ENCODE measurements at regions not wholly inside any gene's neighbourhood (a gene's known extent, or its start where the extent isn't known, plus 50 kb on each side); places are given as distances from the start of the nearest gene placed in this dataset.

DNA sequence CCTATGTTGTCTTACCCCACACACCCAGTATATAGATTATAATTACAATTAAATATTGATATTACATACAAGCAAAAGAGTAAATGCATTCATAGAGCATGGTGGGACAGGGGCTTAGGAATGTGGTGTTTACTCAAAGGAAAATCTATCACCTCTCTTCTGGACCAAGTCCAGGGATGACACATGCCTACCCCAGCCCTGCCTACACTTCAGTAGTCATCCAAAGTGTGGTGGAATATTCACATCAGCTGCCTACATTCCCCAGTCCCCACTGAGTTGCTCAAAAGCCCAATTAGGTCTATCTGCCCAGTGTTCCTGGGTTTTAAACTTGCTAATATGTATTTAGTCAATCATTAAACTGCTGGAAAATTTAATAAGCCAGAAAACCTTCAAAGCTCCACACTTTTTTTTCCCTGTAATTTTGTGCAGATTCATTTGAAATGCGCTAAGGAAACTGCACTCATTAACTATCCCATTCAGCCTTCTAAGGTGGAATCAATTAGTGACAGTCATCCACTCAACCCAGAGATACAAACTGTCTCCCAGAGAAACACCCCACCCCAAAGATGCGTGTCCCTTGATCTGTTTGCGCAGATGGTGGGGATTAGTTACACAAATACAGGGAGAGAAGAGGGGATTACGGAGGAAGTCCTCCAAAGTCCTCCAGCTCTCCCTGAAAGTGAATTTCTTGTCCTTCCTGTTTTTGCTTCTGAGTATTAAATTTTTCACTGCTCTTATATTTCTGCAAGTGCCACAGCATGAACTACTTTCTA, 91.7 kb upstream of the KDR start:
- Mint-ChIP-seq H3K36me3 (no peaks in the 10 kb centered on the region), H3K9me3 (peaks cover 2% of the 10 kb centered on the region in 2 donors), H3K27me3 (ENCODE audit: low read depth in 2 of 2) (peaks cover 0 to 5% of the 10 kb centered on the region in 2 donors), H3K4me3 (no peak overlapping the region), H3K27ac (no peak overlapping the region), H3K4me1 (no peaks in the 10 kb centered on the region)
- Histone ChIP-seq H3K27ac (ENCODE audit: low read length) (no peak overlapping the region), H3K27me3 (ENCODE audit: control insufficient read depth, insufficient read depth, low read length) (no peaks in the 10 kb centered on the region), H3K4me3 (ENCODE audit: low read length) (no peak overlapping the region), H3K36me3 (ENCODE audit: control insufficient read depth, insufficient read depth, low read length) (no peaks in the 10 kb centered on the region), H3K9me3 (ENCODE audit: control insufficient read depth, insufficient read depth, low read length) (no peaks in the 10 kb centered on the region), H3K4me1 (ENCODE audit: control insufficient read depth, insufficient read depth, low read length) (no peaks in the 10 kb centered on the region)
- intact Hi-C loops (cut with micrococcal nuclease), result no loop called here
- no peak for TF ChIP-seq CTCF (IDR thresholded peaks at IDR 0.05)
- 88% methylated on average over 3 of the region's 4 CpGs for WGBS (ENCODE audit: insufficient coverage)
- DNase-seq (no peak), ATAC-seq (no peak)

DNA sequence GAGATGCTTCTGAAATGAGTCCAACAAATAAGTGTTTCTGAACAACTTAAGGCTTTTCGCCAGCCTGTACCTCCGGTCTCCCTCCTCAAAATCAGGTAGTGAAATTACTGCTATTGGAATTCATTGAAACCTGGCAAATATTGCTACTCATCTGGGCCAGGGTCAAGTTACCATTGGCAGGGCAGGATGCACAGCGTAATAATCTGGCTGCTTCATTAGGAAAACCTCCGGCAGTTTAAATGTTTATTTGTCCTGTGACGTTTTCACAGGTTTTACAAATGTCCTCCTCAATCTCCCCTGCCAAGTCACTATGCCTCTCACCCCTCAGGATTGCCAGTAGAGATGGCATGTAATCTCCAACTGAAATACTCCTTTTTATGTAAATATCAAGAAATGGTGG, 92.6 kb upstream of the KDR start:
- H3K27me3 ChIP-seq (ENCODE audit: control insufficient read depth, insufficient read depth, low read length), result no peaks in the 10 kb centered on the region
- H3K27ac Mint-ChIP-seq, result no peak overlapping the region
- intact Hi-C loops (cut with micrococcal nuclease), result no loop called here
- no peaks in the 10 kb centered on the region for H3K36me3 ChIP-seq (ENCODE audit: control insufficient read depth, insufficient read depth, low read length)
- no peak overlapping the region for H3K4me3 ChIP-seq (ENCODE audit: low read length)
- no peaks in the 10 kb centered on the region for H3K9me3 ChIP-seq (ENCODE audit: control insufficient read depth, insufficient read depth, low read length)
- no peak overlapping the region for H3K27ac ChIP-seq (ENCODE audit: low read length)
- ATAC-seq (no peak), DNase-seq (no peak)
- peaks cover 0 to 5% of the 10 kb centered on the region in 2 donors for H3K27me3 Mint-ChIP-seq (ENCODE audit: low read depth in 2 of 2)
- no peaks in the 10 kb centered on the region for H3K36me3 Mint-ChIP-seq
- WGBS (ENCODE audit: insufficient coverage), result 93% methylated on average over 5 of the region's 5 CpGs
- no peaks in the 10 kb centered on the region for H3K4me1 ChIP-seq (ENCODE audit: control insufficient read depth, insufficient read depth, low read length)
- peaks cover 2% of the 10 kb centered on the region in 2 donors for H3K9me3 Mint-ChIP-seq
- TF ChIP-seq CTCF (IDR thresholded peaks at IDR 0.05), result no peak
- H3K4me1 Mint-ChIP-seq, result no peaks in the 10 kb centered on the region
- no peak overlapping the region for H3K4me3 Mint-ChIP-seq

DNA sequence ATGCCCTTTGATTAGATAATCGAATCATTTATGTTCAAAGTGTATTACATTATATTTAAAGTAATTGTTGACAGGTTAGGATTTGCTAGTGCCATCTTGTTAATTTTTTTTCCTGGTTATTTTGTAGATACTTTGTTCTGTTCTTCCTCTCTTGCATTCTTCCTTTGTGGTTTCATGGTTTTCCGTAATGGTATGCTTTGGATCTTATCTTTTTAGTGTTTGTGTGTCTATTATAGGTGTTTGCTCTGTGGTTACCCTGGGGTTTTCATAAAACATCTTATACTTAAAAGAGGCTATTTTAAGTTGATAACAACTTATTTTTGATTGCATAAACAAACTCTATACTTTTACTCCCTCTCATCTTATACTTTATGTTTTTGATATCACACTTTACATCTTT, 108.2 kb upstream of the SRD5A3 start:
- Histone ChIP-seq H3K27me3 (ENCODE audit: control insufficient read depth, insufficient read depth, low read length) (peaks cover 3% of the 10 kb centered on the region), H3K36me3 (ENCODE audit: control insufficient read depth, insufficient read depth, low read length) (no peaks in the 10 kb centered on the region), H3K4me3 (ENCODE audit: low read length) (no peak overlapping the region), H3K9me3 (ENCODE audit: control insufficient read depth, insufficient read depth, low read length) (no peaks in the 10 kb centered on the region), H3K4me1 (ENCODE audit: control insufficient read depth, insufficient read depth, low read length) (no peaks in the 10 kb centered on the region), H3K27ac (ENCODE audit: low read length) (no peak overlapping the region)
- no peak overlapping the region for H3K4me3 Mint-ChIP-seq
- no peak for TF ChIP-seq CTCF (IDR thresholded peaks at IDR 0.05)
- no peak overlapping the region for H3K27ac Mint-ChIP-seq
- H3K9me3 Mint-ChIP-seq, result peaks cover 10 to 15% of the 10 kb centered on the region in 2 donors
- intact Hi-C loops (cut with micrococcal nuclease), result no loop called here
- peaks cover 10% of the 10 kb centered on the region for H3K36me3 Mint-ChIP-seq
- ATAC-seq (no peak), DNase-seq (no peak)
- peaks cover 0 to 6% of the 10 kb centered on the region in 2 donors for H3K27me3 Mint-ChIP-seq (ENCODE audit: low read depth in 2 of 2)
- peaks cover 0 to 6% of the 10 kb centered on the region in 2 donors for H3K4me1 Mint-ChIP-seq
- WGBS (ENCODE audit: insufficient coverage), result no CpG with 5 or more reads among the region's 2 CpGs

DNA sequence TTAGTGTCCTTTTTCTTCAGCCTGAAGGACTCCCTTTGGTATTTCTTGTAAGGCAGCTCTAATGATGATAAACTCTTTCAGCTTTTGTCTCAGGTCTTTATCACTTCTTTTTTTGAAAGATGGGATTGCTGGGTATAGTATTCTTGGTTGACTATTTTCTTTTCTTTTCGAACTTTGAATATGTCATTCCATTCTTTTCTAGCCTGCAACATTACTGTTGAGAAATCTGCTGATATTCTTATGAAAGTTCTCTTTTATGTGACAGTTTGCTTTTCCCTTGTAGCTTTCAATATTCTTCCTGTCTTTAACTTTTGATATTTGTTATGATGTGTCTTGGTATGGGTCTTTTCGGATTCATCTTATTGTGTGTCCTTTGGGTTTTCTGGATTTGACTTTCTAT, 107.6 kb upstream of the SRD5A3 start:
- Histone ChIP-seq H3K27ac (ENCODE audit: low read length) (no peak overlapping the region), H3K9me3 (ENCODE audit: control insufficient read depth, insufficient read depth, low read length) (no peaks in the 10 kb centered on the region), H3K4me3 (ENCODE audit: low read length) (no peak overlapping the region), H3K4me1 (ENCODE audit: control insufficient read depth, insufficient read depth, low read length) (no peaks in the 10 kb centered on the region), H3K36me3 (ENCODE audit: control insufficient read depth, insufficient read depth, low read length) (no peaks in the 10 kb centered on the region), H3K27me3 (ENCODE audit: control insufficient read depth, insufficient read depth, low read length) (peaks cover 3% of the 10 kb centered on the region)
- intact Hi-C loops (cut with micrococcal nuclease), result no loop called here
- Mint-ChIP-seq H3K4me3 (no peak overlapping the region), H3K27ac (no peak overlapping the region), H3K9me3 (peaks cover 10 to 14% of the 10 kb centered on the region in 2 donors), H3K4me1 (peaks cover 0 to 6% of the 10 kb centered on the region in 2 donors), H3K36me3 (peaks cover 10% of the 10 kb centered on the region), H3K27me3 (ENCODE audit: low read depth in 2 of 2) (peaks cover 2 to 6% of the 10 kb centered on the region in 2 donors)
- WGBS (ENCODE audit: insufficient coverage), result no CpG with 5 or more reads among the region's 2 CpGs
- TF ChIP-seq CTCF (IDR thresholded peaks at IDR 0.05), result no peak
- no peak for DNase-seq
- no peak for ATAC-seq

Data from natural killer cell (primary cell).